Peyer's patch (tissue), 4 donors: ENCODE measurements at regions not wholly inside any gene's neighbourhood (a gene's known extent, or its start where the extent isn't known, plus 50 kb on each side); places are given as distances from the start of the nearest gene placed in this dataset.

Experiments used
- POLR2A ChIP-seq, 2 donors: fragments of 450-650 bp; IDR thresholded peaks; one replicate each; pipeline ENCODE4 v1.5.1; 2017; ENCODE audit warnings: antibody characterized with exemption in 2 of 2, mild to moderate bottlenecking in 2 of 2, moderate library complexity in 2 of 2
- TF ChIP-seq, protein P1 (sequence below), 6 experiments: fragments of 450-650 bp in 4 of 6; fragments of 200-600 bp in 2 of 6; sonication (generic) in 1 of 6; IDR thresholded peaks; one replicate each; pipeline ENCODE4 v1.5.1; 2017 to 2019; ENCODE audit warnings: antibody characterized with exemption in 6 of 6, mild to moderate bottlenecking in 3 of 6, moderate library complexity in 1 of 6

GRCh38 chr3:190192087-190192486 is 71.4 kb upstream of the P3H2 start:
- no peak for TF ChIP-seq POLR2A (IDR thresholded peaks at IDR 0.05)
- TF ChIP-seq, protein P1, sequence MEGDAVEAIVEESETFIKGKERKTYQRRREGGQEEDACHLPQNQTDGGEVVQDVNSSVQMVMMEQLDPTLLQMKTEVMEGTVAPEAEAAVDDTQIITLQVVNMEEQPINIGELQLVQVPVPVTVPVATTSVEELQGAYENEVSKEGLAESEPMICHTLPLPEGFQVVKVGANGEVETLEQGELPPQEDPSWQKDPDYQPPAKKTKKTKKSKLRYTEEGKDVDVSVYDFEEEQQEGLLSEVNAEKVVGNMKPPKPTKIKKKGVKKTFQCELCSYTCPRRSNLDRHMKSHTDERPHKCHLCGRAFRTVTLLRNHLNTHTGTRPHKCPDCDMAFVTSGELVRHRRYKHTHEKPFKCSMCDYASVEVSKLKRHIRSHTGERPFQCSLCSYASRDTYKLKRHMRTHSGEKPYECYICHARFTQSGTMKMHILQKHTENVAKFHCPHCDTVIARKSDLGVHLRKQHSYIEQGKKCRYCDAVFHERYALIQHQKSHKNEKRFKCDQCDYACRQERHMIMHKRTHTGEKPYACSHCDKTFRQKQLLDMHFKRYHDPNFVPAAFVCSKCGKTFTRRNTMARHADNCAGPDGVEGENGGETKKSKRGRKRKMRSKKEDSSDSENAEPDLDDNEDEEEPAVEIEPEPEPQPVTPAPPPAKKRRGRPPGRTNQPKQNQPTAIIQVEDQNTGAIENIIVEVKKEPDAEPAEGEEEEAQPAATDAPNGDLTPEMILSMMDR (IDR thresholded peaks at IDR 0.05): no peak
